Esophagus squamous epithelium (tissue), 4 donors: ENCODE measurements at regions not wholly inside any gene's neighbourhood (a gene's known extent, or its start where the extent isn't known, plus 50 kb on each side); places are given as distances from the start of the nearest gene placed in this dataset.

Source experiments
- CTCF ChIP-seq, 6 experiments: fragments of 450-650 bp in 4 of 6; fragments of 200-600 bp in 2 of 6; sonication (generic) in 2 of 6; IDR thresholded peaks; one replicate each; pipeline ENCODE4 v1.5.1; 2016 to 2019; ENCODE audit warnings: antibody characterized with exemption in 6 of 6, mild to moderate bottlenecking in 4 of 6, moderate library complexity in 4 of 6
- POLR2A ChIP-seq, 4 donors: fragments of 450-650 bp; IDR thresholded peaks; one replicate each; pipeline ENCODE4 v1.6.1; 2017; ENCODE audit warnings: antibody characterized with exemption in 4 of 4, mild to moderate bottlenecking in 4 of 4, moderate library complexity in 3 of 4

- no peak for TF ChIP-seq POLR2A (IDR thresholded peaks at IDR 0.05)
- no peak for TF ChIP-seq CTCF (IDR thresholded peaks at IDR 0.05)
These were observed 106.5 kb upstream of the MTAP start for GRCh38 chr9:21695874-21696341.
